H54 (cell line): ENCODE measurements at regions not wholly inside any gene's neighbourhood (a gene's known extent, or its start where the extent isn't known, plus 50 kb on each side); places are given as distances from the start of the nearest gene placed in this dataset.
"Not testable (repeated sequence)": the region's sequence is repeated elsewhere in the genome, so short reads cannot be mapped to it uniquely, and the experiment has no call there.

ENCODE experiments used
- DNase-seq: peaks from one replicate; pipeline ENCODE4 v3.0.0; 2011; ENCODE audit warnings: low spot score, mixed read lengths; ENCODE audit not compliant: insufficient read length
- FAIRE-seq: peaks from 3 replicates; lab custom pipeline; 2011; peaks lifted over from hg19 to GRCh38; lab: Jason Lieb, UNC
- POLR2A ChIP-seq: IDR thresholded peaks from 2 replicates; pipeline ENCODE4 v1.6.1; 2011; ENCODE audit warnings: low read depth, mild to moderate bottlenecking, low read length

DNA sequence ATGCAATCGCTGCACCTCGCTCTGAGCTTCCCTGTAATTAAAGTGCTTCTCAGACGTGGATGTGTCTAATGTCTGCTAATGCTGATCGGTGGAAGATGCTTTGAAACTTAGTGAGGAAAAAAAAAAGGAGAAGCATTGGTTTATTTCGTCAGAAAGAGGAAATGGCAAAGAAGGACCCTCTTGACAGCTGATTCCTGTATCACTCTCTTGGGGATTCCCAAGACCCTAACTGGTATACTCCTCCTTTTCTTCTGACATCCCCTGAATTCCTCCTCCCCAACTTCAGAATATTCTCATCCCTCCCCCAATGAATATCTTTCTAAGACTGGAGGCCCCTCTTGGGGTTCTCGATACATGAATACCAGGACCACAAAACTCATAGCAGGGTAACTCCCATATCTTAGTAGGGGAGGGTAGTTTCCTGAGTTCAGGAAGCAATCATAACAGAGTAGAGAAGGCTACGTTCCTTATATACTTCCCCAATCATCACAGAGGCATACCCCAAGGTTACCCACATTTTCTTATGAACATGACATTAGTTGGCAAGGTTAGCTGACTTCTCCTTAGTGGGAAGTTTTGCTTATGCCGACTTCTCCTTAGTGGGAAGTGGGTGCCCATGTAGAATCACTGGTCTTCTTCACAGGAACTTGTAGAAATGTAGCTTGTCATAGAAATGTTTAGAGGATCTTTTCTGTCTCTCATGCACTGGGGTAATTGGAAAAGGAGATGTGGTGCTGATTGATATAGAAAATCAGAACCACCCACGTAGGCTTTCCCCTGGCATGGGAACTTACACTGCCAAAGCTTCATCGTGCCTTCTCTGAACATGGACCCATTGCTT lies 63.8 kb upstream of the ATXN1 start:
- no peak for TF ChIP-seq POLR2A
- DNase-seq, result no peak
- FAIRE-seq, result no peak

DNA sequence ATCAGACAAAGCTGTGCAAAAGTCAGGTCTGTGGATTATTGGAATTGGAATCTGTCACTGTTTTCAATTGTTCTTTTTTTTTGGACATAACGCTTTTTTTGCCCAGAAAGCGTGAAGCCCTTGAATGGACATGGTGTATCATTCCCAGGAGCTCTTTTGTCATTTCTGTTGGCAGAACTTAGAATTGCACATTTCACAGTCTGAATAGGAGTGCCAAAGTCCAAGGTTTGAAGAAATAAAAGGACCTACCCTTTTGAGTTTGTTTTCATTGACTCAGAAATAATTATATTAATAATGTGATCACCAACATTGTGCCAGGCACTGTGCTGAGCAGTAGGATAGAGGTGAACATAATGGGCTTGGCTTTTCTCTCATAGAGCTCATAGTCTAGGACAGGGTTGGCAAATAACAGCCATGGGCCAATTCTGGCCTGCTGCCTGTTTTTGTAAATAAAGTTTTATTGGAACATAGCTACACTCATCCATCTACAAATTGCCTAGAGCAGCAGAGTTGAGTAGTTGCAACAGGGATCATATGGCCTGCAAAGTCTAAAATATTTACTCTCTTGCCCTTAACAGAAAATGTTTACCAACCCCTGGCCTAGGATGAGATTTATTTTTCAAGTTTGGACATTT lies 62.6 kb upstream of the ATXN1 start:
- DNase-seq (no peak), FAIRE-seq (no peak)

DNA sequence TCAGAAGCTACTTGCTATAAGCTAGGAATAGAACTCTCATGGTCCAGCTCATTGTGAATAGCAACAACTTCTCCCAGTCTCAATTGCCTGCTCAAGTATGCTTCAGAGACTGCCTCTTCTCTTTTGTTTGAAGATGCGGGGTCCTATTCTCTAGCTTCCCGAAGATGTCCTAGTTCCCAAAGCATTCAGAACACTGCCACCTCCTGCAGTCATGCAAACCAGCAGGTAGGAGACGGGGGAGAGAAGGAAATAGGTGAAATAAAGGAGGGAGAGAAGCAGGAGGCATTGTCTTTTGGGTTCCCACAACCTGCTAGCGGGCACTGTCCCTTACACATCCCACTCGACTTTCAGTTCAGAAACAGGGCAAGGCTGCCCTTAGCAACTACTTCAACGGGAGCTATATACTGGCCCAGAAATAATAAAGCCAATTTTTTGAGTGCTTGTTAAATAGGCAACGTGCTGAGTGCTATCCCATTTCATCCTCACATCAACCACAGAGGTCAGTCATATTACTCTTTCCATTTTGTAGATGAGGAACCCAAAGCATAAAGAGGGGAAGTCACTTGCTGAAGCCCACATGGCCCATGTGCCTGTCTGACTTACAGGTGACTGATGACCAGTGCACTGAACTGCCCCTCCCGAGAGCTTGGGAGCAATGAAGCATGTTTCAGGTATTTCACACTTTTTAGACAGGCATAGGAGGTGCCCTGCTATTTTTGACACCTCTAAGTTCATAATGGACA lies 61.9 kb upstream of the ATXN1 start:
- no peak for DNase-seq
- TF ChIP-seq POLR2A, result no peak
- no peak for FAIRE-seq

More for the DNA sequence above, 62.6 kb upstream of the ATXN1 start:
- no peak for TF ChIP-seq POLR2A

DNA sequence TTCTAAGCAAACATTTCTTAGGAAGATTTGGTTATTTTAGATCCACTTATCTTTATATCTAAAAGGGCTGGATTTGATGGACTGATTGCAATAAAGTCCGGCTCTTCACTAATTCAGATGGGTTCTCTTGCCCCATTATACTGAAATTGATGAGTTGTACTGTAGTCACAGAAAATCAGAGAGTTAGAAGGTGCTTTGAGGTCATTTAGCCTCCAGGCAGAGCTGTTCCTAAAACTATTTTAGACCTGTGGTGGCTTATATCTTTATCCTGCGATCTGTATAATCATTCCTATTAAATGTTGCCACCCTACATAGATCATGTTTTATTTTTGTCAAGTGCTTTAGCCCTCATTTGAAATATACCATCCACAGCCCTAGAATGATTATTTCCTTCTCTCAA lies 61.3 kb upstream of the ATXN1 start:
- no peak for TF ChIP-seq POLR2A
- DNase-seq (no peak), FAIRE-seq (no peak)

DNA sequence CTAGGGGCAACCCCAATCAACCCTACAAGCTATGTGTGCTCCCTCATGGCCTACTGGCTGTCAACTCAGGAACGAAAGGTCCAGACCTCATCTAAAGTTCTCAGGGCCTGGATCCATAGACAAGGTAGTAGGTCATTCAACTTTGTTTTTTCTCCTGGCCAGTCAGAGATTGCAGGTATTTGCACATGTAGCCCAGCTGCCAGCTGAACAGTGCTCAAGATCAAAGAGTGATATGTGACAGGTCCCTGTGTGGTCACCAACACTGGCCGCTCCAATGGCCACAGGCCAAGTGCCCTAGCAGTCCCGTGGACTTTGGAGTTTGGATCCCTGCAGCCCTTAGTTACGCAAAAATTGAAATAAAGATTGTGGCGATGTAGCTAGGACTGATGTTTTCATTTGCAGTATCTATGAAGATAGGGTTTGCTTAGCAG lies 60.6 kb upstream of the ATXN1 start:
- FAIRE-seq (no peak), DNase-seq (no peak)
- no peak for TF ChIP-seq POLR2A

DNA sequence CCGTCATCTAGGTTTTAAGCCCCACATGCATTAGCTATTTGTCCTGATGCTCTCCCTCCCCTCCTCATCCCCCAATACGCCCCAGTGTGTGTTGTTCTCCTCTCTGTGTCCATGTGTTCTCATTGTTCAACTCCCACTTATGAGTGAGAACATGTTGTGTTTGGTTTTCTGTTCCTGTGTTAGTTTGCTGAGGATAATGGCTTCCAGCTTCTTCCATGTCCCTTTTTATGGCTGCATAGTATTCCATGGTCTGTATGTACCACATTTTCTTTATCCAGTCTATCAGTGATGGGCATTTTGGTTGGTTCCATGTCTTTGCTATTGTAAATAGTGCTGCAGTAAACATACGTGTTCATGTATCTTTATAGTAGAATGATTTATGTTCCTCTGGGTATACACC lies 59.0 kb upstream of the ATXN1 start:
- not testable (repeated sequence) for DNase-seq, FAIRE-seq

DNA sequence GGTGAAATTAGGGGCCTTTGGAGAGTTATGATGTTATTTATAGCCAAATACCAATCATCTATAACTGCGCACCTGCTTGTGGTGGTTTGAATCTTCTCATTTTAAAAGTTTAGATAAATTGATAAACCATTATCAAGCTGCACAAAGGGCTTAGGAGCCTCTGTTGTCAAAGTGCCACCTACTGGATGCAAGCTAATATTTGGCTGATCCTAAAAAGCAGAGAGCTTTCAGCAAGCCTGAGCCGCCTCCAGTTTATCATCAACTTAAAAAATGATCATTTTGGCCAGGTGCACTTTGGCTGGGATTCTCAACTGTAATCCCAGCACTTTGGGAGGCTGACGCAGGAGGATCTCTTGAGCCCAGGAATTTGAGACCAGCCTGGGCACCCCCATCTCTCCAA lies 58.5 kb upstream of the ATXN1 start:
- TF ChIP-seq POLR2A, result no peak
- DNase-seq (no peak), FAIRE-seq (no peak)

DNA sequence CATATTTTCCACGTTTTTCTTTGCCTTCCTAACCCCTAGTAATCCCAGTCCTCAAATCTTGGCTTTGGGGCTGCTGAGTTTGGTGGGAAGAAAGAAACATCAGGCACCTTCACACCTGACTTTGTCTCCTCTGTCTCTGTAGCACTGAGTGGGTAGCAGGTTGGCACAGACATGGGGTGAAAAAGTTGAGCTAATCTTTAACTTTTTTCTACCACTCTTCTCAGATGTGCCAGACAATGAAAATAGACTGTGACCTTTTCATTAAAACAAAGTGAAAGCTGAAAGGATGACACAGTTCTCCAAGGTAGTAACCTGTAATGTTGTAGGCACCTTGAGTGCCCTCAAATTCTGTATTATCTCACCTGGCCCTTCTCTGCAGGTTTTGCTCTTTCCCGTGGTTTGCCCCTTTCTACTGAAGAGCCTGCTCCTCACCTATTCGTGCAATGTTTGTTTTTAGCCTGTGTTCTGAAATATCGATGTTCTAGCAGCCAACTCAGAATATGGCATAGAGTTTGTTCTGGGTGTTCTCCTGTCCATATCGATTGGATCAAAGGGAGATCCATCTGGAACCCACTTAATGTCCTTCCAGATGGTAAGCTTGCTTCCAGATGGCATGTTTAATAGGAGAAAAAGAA lies 57.8 kb upstream of the ATXN1 start:
- no peak for FAIRE-seq
- no peak for DNase-seq
- no peak for TF ChIP-seq POLR2A

DNA sequence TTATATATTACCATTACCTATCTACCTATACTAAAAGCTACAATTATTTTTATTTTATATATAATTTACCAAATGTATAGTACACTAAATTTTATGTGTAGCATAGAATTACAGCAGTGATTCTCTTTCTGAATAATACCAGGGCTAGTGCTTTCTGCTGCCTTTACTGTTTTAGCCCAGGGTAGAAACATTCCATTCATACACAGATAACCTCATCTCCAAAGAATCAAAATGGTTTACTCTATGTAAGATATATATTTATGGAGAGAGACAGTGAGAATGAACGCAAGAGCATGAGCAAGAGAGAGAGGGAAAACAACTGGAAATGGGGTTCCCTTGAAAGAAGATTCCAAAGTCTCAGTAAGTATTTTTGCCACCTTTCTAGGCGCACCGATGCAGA lies 56.3 kb upstream of the ATXN1 start:
- DNase-seq (no peak), FAIRE-seq (no peak)
- TF ChIP-seq POLR2A, result no peak

DNA sequence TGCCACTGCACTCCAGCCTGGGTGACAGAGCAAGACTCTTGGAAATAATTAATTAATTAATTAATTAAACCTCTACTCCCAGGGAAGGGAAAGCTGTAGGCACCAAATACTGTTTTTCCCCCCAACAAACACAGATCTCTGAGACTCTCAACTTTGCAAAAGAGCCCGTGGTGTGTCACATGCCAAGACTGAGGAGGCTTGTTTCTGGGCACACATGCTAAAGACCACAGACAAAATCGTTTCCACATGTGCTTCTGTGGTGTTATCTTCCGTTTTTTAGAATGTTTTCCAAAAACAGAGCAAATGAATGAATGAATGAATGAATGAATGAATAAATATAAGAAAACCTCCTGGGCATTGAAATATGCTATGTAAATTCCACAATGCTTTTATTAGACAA lies 55.6 kb upstream of the ATXN1 start:
- TF ChIP-seq POLR2A, result no peak
- DNase-seq, result no peak
- no peak for FAIRE-seq

DNA sequence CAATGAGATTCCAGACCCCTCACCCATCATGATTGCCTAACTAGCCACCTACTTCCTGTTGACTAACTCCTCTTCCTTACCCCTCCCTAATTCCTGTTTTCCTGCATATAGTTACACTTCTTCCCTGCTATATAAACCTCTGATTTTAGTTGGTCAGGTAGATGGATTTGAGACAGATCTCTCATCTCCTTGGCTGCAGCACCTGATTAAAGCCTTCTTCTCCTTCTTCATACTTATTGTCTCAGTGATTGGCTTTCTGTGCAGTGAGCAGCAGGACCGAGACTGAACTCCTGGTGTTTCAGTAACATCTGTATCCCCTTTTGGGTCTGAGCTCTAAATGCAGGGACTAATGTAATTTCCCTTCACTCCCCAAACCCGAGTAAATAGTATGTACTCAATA lies 51.7 kb upstream of the ATXN1 start:
- TF ChIP-seq POLR2A, result no peak
- FAIRE-seq, result no peak

DNA sequence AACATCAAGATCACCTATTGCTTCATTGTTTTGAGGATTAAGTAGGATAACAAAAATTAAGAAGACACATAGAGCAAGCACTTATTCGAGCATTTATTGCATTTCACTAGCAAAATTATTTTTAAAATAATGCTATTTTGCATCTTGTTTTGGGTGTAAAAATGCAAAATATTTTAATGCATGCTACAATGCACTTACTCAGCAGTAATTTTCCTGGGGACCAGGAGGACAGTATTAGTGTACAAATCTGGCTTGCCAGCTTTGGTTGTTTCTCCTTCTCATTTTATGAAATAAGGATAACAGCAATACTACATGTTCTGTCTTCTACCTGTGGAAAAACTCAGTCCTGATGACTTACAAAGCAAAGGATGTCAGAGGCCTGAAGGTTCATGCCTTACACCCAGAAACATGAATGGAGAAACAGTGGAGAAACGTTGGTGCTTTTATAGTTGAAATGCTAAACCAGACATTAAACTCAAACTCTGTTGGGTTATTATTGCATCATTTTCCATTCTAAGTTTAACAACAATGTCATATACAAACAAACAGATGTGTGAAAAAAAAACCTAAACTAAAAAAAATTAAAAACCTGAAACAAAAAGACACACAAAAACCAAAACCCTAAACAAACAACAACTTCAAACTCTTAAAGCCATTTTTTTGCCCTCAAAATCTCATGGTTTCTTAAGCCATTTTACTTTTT lies 50.2 kb upstream of the ATXN1 start:
- no peak for FAIRE-seq
- TF ChIP-seq POLR2A, result no peak
- DNase-seq, result no peak

More for the DNA sequence above, 51.7 kb upstream of the ATXN1 start:
- no peak for DNase-seq
